ENCODE measurements at regions not wholly inside any gene's neighbourhood (a gene's known extent, or its start where the extent isn't known, plus 50 kb on each side); places are given as distances from the start of the nearest gene placed in this dataset.

DNA sequence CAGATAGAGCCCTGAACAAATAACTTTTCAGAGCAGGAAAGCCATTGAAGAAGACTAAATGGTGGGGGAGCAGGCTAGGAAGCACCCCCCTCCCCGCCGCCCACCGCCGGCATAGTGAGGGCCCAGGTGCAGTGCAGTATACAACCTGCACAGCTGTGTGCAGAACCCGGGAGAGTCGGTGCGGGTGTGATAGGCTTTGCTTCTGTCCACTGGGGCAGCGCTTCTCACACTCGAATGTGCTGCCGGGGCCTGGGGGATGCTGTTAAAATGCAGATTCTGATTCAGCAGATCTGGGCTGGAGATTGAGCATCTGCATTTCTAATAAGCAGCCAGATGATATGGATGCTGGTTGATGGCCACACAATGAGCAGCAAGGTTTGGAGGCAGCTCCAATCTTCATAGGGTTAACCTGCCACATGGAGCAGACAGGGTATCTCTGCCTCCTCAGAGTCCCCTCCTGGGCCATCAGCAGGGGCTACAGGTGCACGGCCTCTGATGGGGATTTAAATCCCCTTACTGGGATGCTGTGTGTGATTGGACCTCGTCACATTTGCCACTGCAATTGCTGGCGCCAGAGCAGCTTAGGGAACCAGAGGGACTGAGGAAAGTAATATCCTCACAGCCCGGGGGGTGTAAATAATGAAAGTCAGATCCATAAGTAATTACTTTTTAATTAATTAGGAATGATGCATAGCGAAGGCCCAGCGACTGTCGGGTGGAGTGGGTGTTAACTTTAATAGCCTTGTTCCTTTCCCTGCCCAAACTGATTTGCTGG, 172.0 kb upstream of the RPL38 start:
- DNase-seq = no peak

DNA sequence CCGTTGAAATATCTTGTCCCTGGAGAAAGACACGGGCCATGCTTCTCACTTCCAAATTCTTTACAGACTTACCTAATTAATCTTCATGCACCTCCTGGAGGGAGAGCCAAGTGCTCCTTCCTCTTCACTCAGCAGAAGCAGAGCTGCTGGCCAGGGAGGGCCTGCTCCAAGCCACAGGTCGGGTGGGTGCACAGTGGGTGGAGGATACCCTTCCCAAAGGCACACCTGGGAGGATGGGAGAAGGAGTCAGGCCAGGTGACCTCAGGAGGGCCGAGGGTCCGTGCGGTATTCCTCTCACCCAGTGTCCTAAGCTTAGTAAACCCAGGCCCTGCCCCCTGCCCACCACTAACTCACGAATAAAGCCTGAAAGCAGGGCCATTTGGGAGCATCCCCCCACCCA, 171.3 kb upstream of the RPL38 start:
- no peak for DNase-seq

DNA sequence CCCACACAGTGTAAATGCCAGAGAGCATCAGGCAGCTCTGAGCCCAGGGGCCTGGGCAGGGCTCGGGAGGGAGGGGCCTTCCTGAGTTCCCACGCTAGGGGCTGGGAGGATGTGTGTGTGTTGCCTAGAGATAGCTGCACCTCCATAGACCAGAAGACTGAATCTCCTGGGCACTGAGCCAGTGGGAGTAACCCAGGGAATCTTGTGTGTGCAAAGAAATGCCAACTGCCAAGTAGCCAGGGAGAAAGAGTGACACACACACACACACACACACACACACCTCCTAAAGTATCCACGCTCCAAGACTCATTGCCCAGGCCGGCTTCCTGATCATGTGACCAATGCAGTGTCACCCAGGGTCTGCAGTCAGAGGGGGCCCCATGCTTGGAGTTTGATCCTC, 166.2 kb upstream of the RPL38 start:
- no peak for DNase-seq

DNA sequence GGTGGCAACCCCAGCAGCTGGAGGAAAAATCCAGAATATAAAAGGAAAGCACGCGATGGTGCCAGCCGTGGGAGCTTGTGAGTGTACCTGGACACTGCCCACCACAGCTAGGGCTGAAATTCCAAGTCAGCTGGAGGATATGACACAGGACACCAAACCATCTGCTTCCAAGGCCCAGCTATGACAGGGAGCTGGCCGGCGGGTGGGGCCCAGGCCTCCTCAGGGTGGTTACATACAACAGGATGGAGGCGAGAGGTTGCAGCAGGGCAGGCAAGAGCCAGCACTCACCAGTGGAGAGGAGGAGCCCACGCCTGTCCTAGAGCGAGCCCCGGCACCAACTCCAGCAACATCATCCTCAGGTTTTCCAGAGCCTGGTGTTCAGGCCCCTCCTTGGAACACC, 163.2 kb upstream of the RPL38 start:
- DNase-seq = no peak

DNA sequence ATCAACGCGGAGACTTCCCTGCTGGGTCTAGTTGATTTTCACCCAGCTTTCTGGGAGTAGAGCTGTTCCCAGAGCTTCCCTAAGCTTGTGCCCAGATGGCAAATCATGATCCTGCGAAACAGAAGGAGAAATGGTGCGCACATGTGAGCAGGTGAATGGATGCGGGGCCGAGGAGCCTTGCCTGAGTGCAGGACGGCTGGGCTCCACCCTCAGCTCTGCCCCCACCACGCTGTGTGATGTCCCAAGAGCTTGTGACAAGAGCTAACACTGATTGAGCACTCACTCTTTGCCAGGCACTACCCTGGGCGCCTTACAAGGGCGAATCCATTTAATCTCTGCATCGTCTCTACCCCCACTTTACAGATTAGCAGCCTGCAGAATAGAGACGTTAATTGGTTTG, 162.7 kb upstream of the RPL38 start:
- DNase-seq = no peak

DNA sequence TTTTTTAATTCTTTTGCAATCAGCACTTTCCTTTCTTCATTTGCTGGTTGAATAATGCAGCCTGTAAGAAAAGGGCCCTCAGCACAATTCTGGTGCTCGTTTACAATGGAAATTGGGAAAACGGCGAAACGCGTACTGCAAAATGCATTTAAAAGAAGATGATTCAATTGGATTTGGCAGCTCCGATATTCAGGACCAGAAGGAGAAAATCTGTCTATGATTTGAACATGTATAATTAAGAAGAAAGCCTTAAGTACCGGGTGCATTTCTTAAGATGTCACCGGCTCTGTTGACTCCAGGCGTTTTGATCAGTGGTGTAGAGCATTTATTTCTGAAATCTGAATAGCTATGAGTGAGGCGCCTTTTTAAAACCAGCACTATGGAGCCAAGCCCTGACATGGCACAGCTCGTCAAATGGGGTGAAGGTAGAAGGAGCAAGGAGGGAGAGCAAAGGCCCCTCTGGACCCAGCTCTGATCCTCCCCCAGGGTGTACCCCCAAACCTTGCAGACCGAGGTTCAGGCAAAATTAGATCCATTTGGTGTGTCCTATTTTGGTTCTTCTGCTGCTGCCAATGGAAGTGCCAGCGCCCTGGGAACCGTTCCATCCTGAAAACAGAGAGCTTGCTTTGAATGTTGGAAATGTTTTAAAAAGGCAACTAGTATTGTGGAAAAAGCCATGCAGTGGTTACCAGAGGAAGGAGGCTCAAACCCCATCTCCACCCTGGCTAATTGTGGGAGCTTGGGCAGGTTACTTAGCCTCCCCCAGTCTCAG, 161.4 kb upstream of the RPL38 start:
- DNase-seq = no peak

DNA sequence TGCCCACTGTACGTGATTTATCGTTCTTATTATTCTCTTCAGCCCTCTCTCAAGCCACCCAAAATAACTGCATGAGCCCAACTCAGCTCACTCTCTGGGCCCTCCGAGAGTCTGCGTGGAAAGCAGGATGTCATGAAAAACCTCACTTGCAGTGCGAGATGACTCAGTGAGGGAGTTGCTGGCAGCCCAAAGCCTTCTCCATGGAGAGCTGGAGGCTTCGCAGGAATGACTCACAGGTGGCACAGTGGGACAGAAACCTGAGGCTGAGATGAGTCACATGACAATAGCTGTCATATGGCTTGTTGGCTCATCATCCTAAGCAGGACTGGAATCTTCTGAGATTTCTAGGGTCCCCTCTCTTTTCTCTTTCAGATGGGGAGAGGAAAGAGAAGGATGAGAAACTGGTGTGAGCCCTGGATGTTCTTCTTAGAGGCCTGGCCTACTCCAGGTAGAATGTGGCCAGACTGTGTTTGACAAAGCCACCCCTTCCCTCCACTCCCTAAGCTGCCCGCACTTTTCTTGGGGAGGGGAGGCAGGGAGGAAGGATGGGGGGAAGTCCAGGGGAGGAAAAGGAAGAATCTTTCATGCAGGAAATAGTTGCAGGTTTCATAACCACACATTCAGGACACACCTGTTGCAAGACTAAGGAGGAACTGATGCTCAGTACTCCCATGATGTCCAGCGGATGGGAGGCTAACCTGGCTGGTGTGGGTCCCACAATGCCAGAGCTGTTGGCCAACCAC, 160.6 kb upstream of the RPL38 start:
- DNase-seq = no peak

DNA sequence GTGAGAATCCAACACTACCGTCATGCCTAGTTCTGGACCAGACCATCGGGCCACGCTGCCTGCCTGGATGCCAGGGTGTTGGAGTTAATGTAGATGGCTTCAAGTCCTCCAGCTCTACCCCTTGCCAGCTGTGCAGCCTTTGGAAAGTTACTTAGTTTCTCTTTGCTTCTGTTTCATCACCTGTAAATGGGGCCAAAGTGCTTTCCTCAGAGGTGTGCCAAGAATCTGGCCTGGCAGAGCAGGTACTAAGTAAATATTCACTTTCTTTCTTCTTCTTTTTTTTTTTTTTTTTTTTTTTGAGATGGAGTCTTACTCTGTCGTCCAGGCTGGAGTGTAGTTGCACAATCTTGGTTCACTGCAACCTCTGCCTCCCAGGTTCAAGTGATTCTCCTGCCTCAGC, 159.5 kb upstream of the RPL38 start:
- no peak for DNase-seq

DNA sequence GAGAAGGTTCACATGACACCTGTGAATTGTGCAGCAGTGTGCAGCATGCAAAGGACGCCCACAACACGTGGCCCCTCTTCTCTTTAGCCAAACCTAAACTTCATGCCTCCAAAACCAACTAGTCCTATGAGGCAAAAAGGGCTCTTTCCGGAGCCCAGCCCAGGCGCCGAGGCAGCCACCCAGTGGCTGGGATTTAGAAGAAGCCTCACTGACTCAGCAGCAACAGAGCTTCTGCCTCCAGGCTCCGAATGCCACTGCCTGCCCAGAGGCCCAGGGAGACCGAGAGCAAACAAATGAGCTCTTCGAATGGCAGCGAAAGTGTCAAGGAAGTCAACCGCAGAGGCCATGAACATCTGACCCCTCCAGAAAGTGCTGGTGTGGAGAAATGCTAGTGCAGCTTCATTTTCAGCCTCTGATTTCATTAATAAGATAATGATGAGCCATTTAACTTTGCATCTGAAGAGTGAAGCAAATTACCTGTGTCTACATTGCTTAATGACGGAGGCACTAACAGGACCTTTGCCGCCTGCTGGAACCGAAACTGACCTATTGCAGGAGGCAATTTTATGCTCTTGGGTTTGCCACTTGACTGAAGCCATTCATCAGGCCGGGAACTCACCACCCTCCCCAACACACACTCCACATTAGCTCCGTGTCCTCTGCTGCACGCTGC, 157.7 kb upstream of the RPL38 start:
- no peak for DNase-seq

DNA sequence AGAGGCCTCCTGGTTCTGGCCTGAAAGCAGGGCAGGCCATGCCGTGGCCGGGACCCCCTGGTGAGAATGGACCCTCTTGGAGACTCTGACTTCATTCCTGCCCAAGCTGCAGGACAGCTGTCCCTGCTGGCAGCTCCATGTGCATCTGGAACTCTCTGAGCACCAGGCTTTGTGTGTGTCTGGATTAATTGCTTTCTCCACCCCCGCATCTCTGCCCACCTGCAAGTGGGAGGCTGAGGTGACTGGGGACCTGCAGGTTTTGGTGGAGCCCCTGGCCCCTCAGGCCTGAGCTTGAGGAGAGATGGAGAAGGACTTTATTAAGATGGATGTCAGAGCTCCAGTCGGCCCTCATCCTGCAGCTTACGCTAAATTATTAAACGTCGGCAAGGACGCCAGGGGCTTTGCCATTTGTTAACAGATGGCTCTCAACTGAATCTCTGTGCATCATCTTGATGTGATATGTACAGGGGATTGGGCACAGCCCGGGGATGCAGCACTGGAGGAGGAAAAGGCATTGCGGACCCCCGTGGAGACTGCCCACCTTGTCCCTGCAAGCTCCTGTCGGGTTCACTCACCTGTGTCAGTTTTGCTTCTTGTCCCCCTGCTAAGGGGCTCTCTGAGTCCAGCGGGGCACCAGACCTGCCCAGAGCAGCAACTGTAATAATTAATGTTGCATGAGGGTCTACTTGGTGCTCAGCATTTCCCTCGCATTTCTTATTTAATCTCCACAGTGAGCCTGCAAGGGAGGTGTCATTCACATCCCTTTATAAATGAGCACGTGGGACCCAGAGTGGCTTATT, 154.1 kb upstream of the RPL38 start:
- no peak for DNase-seq

DNA sequence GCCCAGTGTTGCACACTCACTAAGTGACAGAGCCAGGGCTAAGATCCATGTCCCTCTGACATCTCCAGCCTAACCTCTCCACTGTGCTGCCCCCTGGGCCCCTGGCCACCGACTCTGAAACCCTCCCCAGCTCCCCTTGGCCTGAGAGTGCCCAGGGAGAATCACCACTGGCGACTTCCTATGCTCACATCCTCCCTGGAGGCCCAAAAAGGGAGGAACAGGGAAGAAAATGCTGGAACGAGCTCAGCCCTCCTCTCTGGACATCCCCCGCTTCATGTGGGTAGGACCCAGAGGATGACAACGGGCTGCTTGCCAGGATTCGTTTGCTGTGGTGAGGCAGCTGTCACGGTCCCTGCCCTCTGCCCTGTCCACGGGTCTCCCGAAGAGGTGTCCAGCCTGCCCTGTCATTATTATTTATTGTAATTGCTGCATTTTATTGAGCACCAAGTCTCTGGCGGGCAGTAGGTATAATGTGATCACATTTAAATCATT, 153.5 kb upstream of the RPL38 start:
- DNase-seq = no peak

DNA sequence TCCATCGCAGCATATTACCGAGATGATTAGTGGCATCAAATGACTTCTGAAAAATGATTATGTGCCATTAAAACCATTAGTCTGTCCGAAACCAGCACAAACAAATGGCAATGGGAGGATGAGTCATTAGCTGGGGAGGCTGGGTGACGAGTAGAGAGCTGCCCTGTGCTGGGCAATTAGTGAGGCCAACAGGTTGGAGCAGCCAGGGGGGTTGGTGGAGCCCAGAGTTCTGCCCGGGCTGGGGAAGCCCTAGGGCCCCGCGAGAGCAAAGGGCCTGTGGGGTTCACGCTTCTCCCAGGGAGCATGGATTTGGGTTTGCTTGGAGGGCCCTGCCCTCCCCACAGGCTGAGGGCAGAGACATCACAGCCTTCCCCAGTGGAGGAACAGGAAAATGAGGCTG, 152.1 kb upstream of the RPL38 start:
- DNase-seq = no peak

DNA sequence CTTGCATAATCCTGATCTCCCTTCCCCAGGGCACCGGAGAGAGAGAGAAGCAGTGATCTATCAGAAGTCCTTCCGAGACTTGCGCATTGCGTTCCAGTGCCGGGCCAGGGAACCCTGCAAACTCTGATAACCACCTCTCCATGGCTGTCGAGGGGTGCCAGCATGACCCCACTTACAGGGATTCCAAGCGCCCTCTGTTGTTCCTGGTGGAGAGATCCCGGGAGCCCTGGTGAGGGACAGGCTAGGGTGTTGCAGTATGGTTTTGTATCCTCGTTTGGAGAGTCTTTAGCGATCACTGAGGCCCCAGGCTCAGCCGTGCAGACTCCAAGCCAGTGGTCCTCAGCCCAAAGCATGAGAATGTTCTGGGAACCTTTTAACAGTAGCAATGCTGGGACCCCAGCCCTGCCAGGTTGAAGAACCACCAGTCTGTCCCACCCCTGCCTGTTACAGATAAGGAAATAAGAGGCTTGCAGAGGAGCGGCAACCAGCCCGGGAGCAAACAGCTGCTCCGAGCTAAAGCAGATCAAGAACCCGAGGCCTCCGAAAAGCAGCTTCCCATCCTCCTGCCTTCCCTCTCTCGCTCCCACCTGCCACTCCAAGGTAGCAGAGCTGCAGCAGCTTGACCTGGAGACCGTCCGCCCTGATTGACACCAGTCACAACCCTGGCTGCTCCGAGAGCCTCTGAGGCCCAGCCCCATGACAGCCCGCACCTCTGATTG, 150.3 kb upstream of the RPL38 start:
- no peak for DNase-seq

DNA sequence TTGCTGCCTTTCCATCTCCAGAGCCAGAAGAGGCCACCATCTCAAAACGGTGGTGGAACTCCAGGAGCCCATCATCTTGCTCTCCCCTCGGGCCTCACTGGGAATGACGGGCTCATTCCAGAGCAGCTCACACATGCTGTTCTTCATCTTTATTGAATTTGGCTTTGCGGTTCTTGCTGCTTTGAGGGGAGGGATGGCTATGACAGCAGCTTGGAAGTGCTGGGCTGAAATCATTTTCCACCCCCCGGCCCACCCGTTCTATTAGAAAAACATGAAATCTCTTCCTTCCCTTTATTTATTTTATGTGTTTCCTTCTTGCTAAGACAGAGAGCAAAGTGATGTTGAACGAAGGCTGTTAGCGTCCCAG, 149.8 kb upstream of the RPL38 start:
- no peak for DNase-seq

DNA sequence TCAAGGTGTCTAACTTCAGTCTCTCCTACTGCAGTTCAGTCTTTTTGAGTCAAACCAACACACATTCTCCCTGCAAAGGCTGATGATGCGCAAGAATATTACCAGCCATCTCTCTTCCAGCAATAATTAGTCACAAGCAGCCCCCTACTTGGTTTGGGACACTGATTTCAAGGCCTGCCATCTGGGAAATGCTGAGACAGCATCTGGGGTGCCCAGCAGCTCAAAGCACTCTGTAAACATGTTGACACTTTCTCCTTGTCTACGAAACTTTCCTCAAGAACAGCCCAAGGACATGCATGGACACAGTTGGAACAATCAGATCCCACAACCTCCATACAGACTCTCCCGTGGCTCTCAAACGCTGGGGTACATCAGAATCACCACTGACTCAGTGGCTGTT, 149.2 kb upstream of the RPL38 start:
- DNase-seq = no peak

DNA sequence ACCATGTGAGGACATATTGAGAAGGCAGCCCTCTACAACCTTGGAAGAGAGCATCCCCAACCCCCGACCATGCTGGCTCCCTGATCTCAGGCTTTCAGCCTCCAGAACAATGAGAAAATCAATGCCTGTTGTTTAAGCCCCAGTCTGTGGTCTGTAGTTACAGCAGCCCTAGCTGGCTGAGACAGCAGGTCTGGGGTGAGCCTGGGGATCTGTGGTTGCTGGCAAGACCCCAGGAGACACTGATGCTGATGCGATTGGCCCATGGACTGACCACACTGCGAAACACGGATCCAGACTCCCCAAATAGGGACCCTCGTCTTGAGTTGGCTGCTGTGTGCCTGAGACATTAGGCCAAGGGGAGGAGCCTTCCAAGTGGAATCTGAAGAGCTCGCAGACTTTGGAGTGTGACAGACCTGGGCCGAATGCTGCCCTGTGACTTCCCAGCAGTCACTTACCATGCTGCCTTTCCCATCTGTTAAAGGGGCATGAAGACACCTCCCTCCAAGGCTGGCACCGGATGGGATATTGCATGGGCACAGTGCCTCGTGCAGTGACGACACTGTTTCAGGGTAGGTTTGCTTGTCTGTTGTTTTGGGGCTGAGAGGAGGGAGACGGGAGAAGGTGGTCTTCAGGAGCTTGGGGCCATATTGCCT, 147.8 kb upstream of the RPL38 start:
- no peak for DNase-seq

DNA sequence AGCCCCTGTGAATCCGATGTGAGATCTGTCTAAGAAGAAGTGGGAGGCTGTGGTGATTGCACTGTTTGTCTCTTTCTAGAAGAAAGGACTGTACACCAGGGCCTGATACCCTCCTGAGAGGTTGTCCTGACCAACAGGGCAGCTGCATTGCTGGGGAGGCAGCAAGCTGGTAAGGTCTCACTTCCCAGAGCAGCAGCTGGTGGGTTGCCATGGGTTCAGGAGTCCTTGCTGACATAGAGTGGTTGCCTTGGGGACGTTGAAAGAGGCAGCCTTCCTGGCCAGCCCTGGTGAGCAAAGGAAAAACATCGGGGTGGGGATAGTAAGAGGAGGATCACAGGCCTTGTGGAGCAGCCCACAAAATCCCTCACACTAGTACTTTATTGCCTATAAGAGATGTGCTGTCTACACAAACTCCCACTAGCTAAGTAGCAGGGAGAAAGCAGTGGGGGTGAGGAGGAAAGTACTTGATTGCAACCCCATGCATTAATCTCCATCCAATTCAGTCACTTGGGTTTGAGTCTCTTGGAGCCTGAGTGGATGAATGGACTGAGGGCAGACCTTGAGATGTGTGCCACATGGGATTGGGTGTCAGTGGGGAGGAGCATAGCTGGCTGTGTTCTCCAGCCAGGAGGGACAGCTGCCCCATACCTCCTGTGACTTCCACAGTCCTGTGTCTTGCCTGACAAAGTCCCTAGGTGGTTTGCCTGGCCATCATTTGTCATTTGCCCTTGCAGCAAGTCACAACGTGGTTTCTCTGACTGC, 143.8 kb upstream of the RPL38 start:
- DNase-seq = peak; percentile 49

DNA sequence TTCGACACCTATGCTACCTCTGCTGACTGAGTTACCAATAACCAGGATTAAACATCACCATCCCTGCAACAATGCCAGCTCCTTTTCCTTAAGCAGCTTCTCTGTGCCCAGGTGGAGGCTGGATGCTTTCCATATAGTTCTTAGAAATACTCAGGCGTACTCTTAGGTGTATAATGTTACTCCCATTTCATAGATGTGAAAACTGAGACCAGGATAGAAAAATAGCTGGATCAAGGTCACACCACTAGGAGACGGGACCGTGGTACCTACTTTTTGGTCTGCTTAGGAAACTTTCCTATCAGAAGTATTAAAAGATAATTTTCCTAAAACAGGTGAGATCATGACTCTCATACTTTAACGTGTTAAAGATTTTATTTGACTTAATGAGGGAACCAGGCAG, 141.7 kb upstream of the RPL38 start:
- DNase-seq = no peak

DNA sequence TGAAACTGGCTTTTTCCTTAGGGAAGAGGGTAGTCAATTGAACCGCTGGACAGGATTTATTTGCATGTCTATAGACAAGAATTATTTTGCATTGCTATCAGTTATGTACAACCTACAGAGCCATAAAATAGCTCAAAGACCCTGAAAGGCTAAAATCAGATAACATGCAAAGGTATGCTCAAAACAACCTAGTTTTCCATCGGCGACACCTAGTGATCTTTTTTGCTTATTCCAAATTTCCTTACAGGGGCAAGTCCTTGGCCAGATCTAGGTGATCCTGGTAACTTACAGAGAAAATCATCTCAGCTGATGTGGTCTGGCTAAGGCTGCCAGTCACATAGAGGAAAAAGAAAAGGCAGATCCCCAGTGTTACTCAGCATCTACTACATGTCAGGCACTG, 141.2 kb upstream of the RPL38 start:
- DNase-seq = no peak

DNA sequence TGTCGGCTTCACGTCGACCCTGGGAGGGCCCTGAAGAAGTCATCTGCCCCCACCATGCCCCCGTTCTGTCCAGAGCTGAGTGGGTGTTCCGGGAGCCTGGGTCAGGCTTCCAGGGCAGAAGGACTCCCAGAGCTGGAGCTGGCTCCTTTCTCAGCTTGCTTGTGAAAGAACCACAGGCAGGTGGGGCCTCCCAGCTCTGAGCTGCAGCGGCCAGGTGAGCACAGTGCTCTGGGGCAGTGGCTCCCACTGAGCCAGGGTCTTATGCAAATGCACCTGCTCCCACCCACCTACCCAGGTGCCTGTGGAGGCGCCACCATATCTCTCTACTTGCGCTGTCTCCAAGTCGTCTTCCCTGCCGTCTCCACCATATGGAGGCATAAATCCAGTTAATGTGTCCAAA, 140.0 kb upstream of the RPL38 start:
- DNase-seq = no peak

All from NCI-H187 treated with DMSO at 0.1 percent for 48 hours (cell line).